HAP-1 (cell line): ENCODE measurements at regions not wholly inside any gene's neighbourhood (a gene's known extent, or its start where the extent isn't known, plus 50 kb on each side); places are given as distances from the start of the nearest gene placed in this dataset.
"Not testable (repeated sequence)": the region's sequence is repeated elsewhere in the genome, so short reads cannot be mapped to it uniquely, and the experiment has no call there.

ENCODE experiments used
- DNase-seq, 2 experiments: peaks; one replicate each; pipeline ENCODE4 v3.0.0-alpha.2; 2016 to 2020; ENCODE audit warnings: low spot score in 2 of 2
- H3K27me3 ChIP-seq: fragments of 250-450 bp; sonication (Bioruptor Pico); 2 replicates; pipeline ENCODE4 v1.5.1; 2020; ENCODE audit warnings: low read depth, mild to moderate bottlenecking, moderate library complexity
- H3K36me3 ChIP-seq: fragments of 250-450 bp; sonication (Bioruptor Pico); replicated peaks from 2 replicates; pipeline ENCODE4 v1.5.1; 2020; ENCODE audit warnings: mild to moderate bottlenecking
- H3K4me1 ChIP-seq: fragments of 250-450 bp; sonication (Bioruptor Pico); 2 replicates; pipeline ENCODE4 v1.5.1; 2020; ENCODE audit warnings: mild to moderate bottlenecking
- H3K4me3 ChIP-seq: fragments of 250-450 bp; sonication (Bioruptor Pico); 2 replicates; pipeline ENCODE4 v1.5.1; 2020; ENCODE audit warnings: mild to moderate bottlenecking, moderate library complexity
- H3K9me3 ChIP-seq: fragments of 250-450 bp; sonication (Bioruptor Pico); 2 replicates; pipeline ENCODE4 v1.5.1; 2020; ENCODE audit warnings: mild to moderate bottlenecking, moderate library complexity
- in situ Hi-C: fragments of 300-500 bp; cut with MboI; formaldehyde crosslinking; loops from 3 replicates; pipeline ENCODE4 v1.14.3; 2020; ENCODE audit warnings: low sequenced_read_pairs, inconsistent platforms, mixed read lengths

DNA sequence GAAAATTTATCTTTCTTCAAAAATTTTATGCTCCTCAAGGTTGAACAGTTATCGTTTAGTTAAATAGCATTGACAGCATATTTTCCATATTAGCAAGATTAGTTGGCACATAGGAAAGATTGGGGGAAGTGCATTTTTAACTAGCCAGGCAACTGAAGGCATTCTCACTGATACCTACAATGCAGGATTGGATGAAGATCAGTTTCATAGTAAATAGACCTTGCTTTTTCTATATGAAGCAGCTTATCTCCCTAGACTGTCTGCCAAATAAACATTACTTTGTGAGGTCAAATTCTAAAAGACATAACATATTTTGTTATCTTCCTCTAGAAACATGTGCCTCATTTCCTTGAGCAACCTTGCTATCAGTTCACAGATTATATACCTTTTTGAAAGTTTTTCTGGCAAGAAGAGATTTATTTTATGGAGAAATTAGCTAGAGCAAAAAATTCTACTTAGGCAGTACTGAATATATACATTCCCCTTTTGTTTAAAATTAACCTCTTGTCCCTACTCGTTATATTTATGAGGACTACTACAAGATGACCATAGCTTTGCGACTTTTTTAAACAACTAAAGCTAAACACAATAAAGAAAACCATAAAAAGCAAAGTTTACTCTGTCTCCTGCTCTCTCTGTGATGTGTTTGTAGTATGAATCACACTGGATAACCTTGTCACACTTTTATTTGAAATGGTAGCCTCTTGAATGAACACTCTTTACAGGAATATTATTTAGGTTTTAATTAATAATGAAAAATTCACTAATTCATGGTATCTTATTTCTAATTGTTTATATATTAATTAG, 654.9 kb upstream of the TBL1XR1 start:
- Histone ChIP-seq H3K36me3 (no peaks in the 10 kb centered on the region), H3K4me1 (no peaks in the 10 kb centered on the region), H3K4me3 (no peak overlapping the region), H3K27me3 (no peaks in the 10 kb centered on the region), H3K9me3 (no peaks in the 10 kb centered on the region)
- no peak for DNase-seq
- in situ Hi-C loops: no loop called here

DNA sequence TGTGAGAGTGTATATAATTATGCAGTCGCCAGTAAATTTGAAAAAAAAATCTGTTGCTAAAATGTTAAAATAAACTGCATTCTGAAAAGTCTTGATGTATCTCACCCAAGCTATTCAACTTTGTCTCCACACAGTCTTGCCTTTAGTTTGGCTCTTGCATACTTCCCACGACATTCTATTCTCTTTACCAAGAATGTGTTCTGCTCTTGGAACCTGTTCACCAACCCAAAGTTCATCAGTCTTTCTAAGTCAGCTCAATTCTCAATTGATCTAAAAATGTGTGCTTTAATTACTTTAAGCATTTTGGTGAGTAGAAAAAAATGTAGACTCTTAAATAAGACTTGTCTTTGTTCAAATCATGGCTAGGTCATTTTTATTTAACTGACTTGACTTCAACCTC, 657.7 kb upstream of the TBL1XR1 start:
- no peaks in the 10 kb centered on the region for H3K9me3 ChIP-seq
- in situ Hi-C loops: no loop called here
- no peaks in the 10 kb centered on the region for H3K27me3 ChIP-seq
- no peak for DNase-seq
- H3K4me1 ChIP-seq: no peaks in the 10 kb centered on the region
- H3K4me3 ChIP-seq: no peak overlapping the region
- H3K36me3 ChIP-seq: no peaks in the 10 kb centered on the region

DNA sequence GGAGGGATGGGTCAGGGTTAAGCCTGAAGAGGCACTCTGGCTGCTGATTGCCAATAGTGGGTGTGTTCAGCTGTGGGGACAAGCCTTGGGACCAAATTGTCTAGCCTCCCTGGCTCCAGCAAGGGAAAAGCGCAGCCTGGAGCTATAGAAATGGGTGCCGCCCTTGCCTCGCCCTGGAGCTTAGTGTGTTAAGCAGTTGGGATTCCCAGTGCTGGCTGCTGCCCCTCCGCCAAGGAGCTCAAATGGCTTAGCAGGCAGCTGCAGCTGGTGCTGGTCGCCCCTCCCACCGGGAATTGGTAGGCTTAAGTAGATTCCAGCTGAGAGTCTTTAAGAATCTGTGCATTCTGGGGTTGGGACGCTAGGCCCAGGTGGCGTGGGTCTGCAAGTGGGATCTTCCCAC, 662.9 kb upstream of the TBL1XR1 start:
- no peak for DNase-seq
- no peaks in the 10 kb centered on the region for H3K27me3 ChIP-seq
- H3K4me1 ChIP-seq: no peaks in the 10 kb centered on the region
- in situ Hi-C loops: no loop called here
- H3K4me3 ChIP-seq: no peak overlapping the region
- H3K36me3 ChIP-seq: no peaks in the 10 kb centered on the region
- no peaks in the 10 kb centered on the region; the same call in 1 of the 2 replicates for H3K9me3 ChIP-seq

DNA sequence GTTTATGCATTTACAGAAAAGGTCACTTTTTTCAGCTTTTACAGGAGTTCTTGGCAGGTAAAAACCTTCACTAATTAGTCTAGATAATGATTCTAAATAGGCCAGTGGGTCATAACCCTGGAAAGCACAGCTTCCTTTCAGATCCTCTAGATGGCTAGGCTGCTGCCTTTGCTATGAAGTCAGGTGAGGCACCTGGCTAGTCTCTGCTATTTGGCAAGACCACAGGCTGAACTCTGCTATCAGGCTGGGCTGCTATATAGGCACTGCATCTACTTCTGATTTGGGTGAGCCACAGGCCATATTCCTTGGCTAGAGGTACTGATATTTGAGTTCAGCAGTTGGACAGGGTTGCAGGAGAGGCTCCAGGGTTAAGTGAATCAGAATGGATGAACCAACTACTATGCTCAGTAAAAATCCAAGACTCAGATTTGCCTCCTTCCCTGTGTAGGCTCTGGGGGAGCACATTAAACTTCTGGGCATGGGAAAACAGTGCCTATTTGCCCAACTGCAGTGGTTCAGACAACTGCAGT, 665.7 kb upstream of the TBL1XR1 start:
- no peak for DNase-seq
- Histone ChIP-seq H3K4me1 (no peaks in the 10 kb centered on the region), H3K36me3 (no peaks in the 10 kb centered on the region), H3K9me3 (no peaks in the 10 kb centered on the region; the same call in 1 of the 2 replicates), H3K27me3 (no peaks in the 10 kb centered on the region), H3K4me3 (no peak overlapping the region)
- in situ Hi-C loops: no loop called here

DNA sequence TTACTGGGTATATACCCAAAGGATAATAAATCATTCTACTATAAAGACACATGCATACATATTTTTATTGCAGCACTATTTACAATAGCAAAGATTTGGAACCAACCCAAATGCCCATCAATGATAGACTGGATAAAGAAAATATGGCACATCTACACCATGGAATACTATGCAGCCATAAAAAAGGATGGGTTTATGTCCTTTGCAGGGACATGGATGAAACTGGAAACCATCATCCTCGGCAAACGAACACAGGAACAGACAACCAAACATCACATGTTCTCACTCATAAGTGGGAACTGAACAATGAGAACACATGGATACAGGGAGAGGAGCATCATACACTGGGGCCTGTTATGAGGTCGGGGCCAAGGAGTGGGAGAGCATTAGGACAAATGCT, 665.0 kb upstream of the KCNMB2 start:
- DNase-seq, H3K36me3 ChIP-seq, H3K27me3 ChIP-seq, in situ Hi-C loops, H3K4me1 ChIP-seq, H3K4me3 ChIP-seq, H3K9me3 ChIP-seq: not testable (repeated sequence)

DNA sequence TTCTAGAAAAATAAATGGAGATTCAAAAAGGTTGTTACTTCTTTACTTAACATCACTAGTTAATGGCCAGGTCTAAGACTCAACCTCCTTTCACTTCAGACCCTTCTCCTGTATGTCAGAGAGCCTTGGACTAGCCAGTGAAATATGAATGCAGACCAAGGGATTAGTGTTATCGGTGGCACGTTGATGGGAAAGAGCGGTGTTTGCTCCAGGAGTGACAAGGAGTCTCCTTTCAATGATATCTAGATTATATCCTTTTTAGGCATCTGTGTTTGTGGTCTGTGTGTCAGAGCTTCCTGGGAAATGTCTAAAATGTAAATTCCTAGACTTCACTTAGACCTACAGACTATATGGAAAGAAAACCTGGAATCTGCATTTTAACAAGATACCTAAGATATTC, 658.0 kb upstream of the KCNMB2 start:
- in situ Hi-C loops: no loop called here
- Histone ChIP-seq H3K4me1 (no peaks in the 10 kb centered on the region), H3K27me3 (no peaks in the 10 kb centered on the region), H3K36me3 (no peaks in the 10 kb centered on the region), H3K4me3 (no peak overlapping the region), H3K9me3 (no peaks in the 10 kb centered on the region)
- DNase-seq: no peak

DNA sequence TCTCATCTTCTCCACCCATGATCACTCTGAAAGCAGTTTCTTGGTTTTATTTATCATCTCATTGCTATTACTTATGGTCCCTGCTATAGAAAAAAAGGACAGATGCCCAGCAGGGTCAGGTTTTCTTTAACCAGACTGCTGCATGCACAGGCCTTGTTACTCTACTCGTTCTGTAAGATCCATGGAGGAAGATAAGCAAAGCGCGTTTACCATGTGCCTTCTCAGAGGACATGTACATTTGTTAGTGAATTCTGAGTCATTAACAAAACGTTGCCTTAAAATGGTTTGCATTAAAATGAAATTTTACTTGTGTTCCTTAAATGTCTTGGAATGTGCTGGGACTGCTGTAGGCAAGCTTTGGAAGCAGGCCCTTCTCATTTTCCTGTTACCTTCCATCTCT, 657.3 kb upstream of the KCNMB2 start:
- no peaks in the 10 kb centered on the region for H3K36me3 ChIP-seq
- no peaks in the 10 kb centered on the region for H3K27me3 ChIP-seq
- in situ Hi-C loops: no loop called here
- H3K4me1 ChIP-seq: no peaks in the 10 kb centered on the region
- H3K9me3 ChIP-seq: no peaks in the 10 kb centered on the region
- H3K4me3 ChIP-seq: no peak overlapping the region
- DNase-seq: no peak

DNA sequence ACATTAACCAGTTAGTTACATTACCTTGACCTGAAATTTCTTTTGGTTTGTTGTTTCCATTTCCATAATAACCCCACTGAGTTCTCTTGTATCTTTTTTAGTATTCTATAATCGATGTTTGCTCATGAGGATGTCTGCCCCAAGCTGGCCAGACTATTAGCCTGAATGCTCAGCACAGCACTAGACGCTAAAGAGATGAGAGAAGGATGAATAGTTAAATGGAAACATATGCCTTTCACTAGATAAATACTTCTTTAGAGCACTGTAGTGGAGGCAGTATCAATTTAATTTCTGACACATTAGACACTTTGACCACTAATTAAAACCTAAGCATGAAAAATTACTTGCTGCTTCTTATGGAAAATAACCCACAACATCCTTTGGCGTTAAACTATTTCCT, 654.9 kb upstream of the KCNMB2 start:
- H3K27me3 ChIP-seq: no peaks in the 10 kb centered on the region
- H3K9me3 ChIP-seq: no peaks in the 10 kb centered on the region
- in situ Hi-C loops: no loop called here
- no peaks in the 10 kb centered on the region for H3K4me1 ChIP-seq
- no peaks in the 10 kb centered on the region for H3K36me3 ChIP-seq
- DNase-seq: no peak
- H3K4me3 ChIP-seq: no peak overlapping the region

DNA sequence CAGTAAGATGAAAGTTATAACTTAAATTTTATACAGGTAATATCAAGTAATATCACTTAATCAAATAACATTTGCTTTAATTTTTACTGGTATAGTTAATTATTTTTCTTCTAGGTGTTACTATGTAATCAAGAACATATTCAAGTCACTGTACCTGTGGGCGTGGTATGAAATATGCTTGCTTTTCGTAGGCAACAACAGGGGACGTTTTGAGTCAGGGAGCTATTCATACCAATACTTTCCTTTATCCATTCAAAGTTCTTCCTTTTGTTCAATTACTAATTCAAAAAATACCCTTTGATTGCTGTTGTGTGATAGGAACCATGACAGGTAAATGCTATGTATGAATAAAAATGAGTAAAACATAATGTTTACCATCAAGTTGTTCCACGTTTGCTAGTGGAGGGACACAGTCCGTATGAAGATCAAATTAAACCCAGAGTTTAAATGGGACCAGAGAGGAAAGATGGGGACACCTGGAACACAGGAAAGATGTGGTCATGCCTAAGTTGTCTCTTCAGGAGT, 654.0 kb upstream of the KCNMB2 start:
- Histone ChIP-seq H3K27me3 (no peaks in the 10 kb centered on the region), H3K36me3 (no peaks in the 10 kb centered on the region), H3K4me1 (no peaks in the 10 kb centered on the region), H3K9me3 (no peaks in the 10 kb centered on the region), H3K4me3 (no peak overlapping the region)
- in situ Hi-C loops: no loop called here
- no peak for DNase-seq

DNA sequence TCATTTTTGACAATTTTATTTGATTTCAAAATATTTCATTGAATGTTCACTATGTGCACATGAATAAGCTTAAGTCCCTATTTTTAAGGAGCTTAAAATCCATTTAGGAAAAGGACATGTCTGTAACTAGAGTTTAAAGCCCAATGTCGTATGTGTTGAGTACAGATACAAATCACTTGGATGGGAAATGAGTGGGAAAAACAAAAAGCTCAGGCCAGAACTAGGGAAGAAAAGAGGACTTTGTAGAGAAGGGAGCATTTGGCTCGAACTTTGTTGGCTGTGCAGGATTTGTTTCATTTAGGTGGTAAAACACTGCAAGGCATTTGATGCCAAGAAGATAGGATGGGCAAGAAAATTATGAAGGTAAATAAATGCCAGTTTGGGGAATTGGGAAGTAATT, 653.1 kb upstream of the KCNMB2 start:
- Histone ChIP-seq H3K4me3 (no peak overlapping the region), H3K36me3 (no peaks in the 10 kb centered on the region), H3K9me3 (no peaks in the 10 kb centered on the region), H3K4me1 (no peaks in the 10 kb centered on the region), H3K27me3 (no peaks in the 10 kb centered on the region)
- in situ Hi-C loops: no loop called here
- DNase-seq: no peak

DNA sequence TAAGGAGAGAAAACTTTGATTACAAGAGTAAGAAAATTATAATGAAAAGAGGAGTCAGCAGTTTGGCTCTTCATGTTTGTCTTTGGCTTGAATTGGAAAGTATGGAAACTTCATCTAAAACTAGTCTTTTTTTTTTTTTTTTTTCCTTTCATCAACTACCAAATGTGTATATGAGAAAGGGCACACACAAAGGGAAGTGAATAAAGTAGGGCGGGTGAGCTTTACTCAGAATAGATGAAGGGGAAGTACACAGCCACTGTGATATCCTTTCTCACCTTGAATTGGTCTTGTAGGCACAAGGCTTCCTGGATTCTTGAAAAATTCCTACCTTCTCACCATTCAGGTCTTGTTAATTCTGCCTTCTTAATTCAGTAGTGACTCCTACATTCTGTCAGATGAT, 652.3 kb upstream of the KCNMB2 start:
- DNase-seq: no peak
- in situ Hi-C loops: no loop called here
- Histone ChIP-seq H3K27me3 (no peaks in the 10 kb centered on the region), H3K4me1 (no peaks in the 10 kb centered on the region), H3K4me3 (no peak overlapping the region), H3K9me3 (no peaks in the 10 kb centered on the region), H3K36me3 (no peaks in the 10 kb centered on the region)

DNA sequence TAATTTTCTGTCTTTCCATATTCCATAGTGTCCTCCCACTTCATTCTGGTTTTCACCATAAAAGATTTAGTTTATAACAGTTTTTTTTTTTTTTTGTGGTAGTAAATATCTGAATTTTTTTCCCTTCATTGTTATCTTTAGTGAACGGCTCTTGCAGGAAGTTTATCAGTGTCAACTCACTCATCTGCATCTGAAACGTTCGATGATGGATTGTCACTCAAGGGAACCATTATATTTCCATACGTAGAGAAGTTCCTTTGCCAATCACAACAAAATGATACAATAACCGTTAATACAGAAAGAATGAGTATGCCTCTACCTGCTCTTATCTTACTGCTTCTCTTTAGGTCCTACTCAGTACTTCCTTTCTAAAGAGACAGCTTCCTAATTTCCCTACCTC, 651.2 kb upstream of the KCNMB2 start:
- Histone ChIP-seq H3K9me3 (no peaks in the 10 kb centered on the region), H3K4me3 (no peak overlapping the region), H3K36me3 (no peaks in the 10 kb centered on the region), H3K27me3 (no peaks in the 10 kb centered on the region), H3K4me1 (no peaks in the 10 kb centered on the region)
- DNase-seq: no peak
- in situ Hi-C loops: no loop called here

DNA sequence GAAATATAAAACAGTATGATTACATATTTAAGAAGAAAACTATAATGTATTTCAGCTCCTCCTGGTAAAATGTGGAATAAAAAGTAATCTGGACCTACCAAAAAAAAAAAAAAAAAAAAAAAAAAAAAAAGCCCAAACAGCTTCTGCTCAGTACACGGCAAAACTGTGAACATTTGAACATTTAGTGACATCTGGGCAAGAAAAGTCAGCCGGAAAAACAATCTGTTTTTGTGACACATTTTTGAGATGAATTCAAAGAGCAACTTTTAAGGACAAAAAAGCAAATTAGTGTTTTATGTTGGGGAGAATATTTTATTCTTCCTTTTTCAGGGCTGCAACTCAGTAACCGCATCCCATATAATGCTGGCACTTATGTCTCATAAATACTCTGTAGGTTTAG, 649.7 kb upstream of the KCNMB2 start:
- Histone ChIP-seq H3K4me3 (no peak overlapping the region), H3K9me3 (no peaks in the 10 kb centered on the region), H3K36me3 (no peaks in the 10 kb centered on the region), H3K27me3 (no peaks in the 10 kb centered on the region), H3K4me1 (no peaks in the 10 kb centered on the region)
- no peak for DNase-seq
- in situ Hi-C loops: no loop called here

DNA sequence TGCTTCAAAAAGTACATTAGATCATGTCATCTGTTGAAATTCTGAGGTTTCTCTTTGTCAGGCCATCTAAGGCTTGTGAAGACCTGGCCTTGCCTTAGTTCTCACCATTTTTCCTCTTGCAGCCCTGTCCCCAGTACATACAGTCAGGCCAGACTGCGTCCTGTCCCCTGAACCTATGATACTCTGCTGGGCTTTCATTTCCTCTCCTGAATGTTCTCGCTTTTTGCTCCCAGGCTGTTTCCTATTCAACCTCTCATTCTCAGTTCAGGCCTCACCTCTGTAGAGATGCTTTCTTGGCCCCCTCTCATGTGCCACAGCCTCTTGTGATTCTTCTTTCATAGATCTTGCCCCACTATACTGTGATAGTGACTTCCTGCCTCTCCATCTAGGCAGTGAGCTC, 648.8 kb upstream of the KCNMB2 start:
- in situ Hi-C loops: no loop called here
- Histone ChIP-seq H3K4me3 (no peak overlapping the region), H3K4me1 (no peaks in the 10 kb centered on the region), H3K27me3 (no peaks in the 10 kb centered on the region), H3K9me3 (no peaks in the 10 kb centered on the region), H3K36me3 (no peaks in the 10 kb centered on the region)
- no peak for DNase-seq

DNA sequence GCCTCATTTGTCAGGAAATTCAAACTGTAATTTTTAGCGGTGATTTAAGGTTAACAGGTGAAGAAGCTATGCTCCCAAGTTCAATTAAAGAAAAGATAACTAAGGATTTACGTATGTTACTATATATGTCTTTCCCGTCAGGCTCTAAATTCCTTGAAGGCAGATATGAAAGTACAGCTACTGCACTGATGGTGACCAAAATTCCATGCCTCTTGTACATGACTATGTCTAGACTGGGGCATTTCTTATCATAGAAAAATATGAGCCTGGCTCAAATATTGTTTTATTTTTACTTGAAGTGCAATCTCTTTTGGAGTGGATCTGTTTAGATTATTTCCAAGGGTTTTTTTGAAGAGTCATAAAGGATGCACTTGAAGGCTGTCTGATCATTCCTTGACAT, 647.1 kb upstream of the KCNMB2 start:
- Histone ChIP-seq H3K36me3 (no peaks in the 10 kb centered on the region), H3K9me3 (no peaks in the 10 kb centered on the region), H3K27me3 (no peaks in the 10 kb centered on the region), H3K4me1 (no peaks in the 10 kb centered on the region), H3K4me3 (no peak overlapping the region)
- in situ Hi-C loops: no loop called here
- no peak for DNase-seq
